Body of pancreas (tissue), 4 donors: ENCODE measurements at regions not wholly inside any gene's neighbourhood (a gene's known extent, or its start where the extent isn't known, plus 50 kb on each side); places are given as distances from the start of the nearest gene placed in this dataset.

ENCODE experiments used
- CTCF ChIP-seq, 7 experiments: fragments of 450-650 bp in 4 of 7; fragments of 200-600 bp in 3 of 7; sonication (generic) in 3 of 7; IDR thresholded peaks; one replicate each; pipeline ENCODE4 v1.5.1; 2016 to 2019; ENCODE audit warnings: antibody characterized with exemption in 7 of 7
- POLR2A ChIP-seq, 3 donors: fragments of 450-650 bp; IDR thresholded peaks; one replicate each; pipeline ENCODE4 v1.6.1; 2016; ENCODE audit warnings: antibody characterized with exemption in 3 of 3, mild to moderate bottlenecking in 2 of 3

- TF ChIP-seq CTCF (IDR thresholded peaks at IDR 0.05) = no peak
- TF ChIP-seq POLR2A (IDR thresholded peaks at IDR 0.05) = no peak
Measured at GRCh38 chr1:29469457-29469856, 233.1 kb downstream of the PTPRU start.
